Naive B cell (primary cell): ENCODE measurements at regions not wholly inside any gene's neighbourhood (a gene's known extent, or its start where the extent isn't known, plus 50 kb on each side); places are given as distances from the start of the nearest gene placed in this dataset.

Source experiments
- ATAC-seq, 2 donors: fragments of 150-1000 bp; cut with Tn5 transposase; 2 replicates each; pipeline ENCODE4 v1.10.0; 2021; ENCODE audit warnings: low read depth in 2 of 2, mild to moderate bottlenecking in 2 of 2, moderate library complexity in 2 of 2
- DNase-seq: peaks from one replicate; pipeline ENCODE4 v3.0.0; 2022
- H3K27ac Mint-ChIP-seq, 6 donors: one replicate each; pipeline ENCODE4 v1.8.0; 2020 to 2022; ENCODE audit warnings: mild to moderate bottlenecking in 6 of 6, mixed read lengths in 6 of 6, moderate library complexity in 5 of 6, inconsistent platforms in 2 of 6
- H3K27me3 Mint-ChIP-seq, 3 donors: one replicate each; pipeline ENCODE4 v1.8.0; 2021 to 2022; ENCODE audit warnings: mixed read lengths in 3 of 3, mild to moderate bottlenecking in 1 of 3
- H3K36me3 Mint-ChIP-seq, 2 donors: one replicate each; pipeline ENCODE4 v1.8.0; 2020 to 2022; ENCODE audit warnings: mixed read lengths in 2 of 2, inconsistent platforms in 1 of 2, mild to moderate bottlenecking in 1 of 2
- H3K4me1 Mint-ChIP-seq, 3 donors: one replicate each; pipeline ENCODE4 v1.8.0; 2020 to 2022; ENCODE audit warnings: mixed read lengths in 3 of 3, inconsistent platforms in 1 of 3, mild to moderate bottlenecking in 1 of 3, moderate library complexity in 1 of 3
- H3K4me3 Mint-ChIP-seq, 8 donors: one replicate each; pipeline ENCODE4 v1.8.0; 2020 to 2022; ENCODE audit warnings: mild to moderate bottlenecking in 8 of 8, mixed read lengths in 8 of 8, moderate library complexity in 8 of 8, inconsistent platforms in 2 of 8
- H3K9me3 Mint-ChIP-seq, 7 donors: one replicate each; pipeline ENCODE4 v1.8.0; 2020 to 2022; ENCODE audit warnings: mixed read lengths in 7 of 7, mild to moderate bottlenecking in 5 of 7, inconsistent platforms in 2 of 7, moderate library complexity in 1 of 7

DNA sequence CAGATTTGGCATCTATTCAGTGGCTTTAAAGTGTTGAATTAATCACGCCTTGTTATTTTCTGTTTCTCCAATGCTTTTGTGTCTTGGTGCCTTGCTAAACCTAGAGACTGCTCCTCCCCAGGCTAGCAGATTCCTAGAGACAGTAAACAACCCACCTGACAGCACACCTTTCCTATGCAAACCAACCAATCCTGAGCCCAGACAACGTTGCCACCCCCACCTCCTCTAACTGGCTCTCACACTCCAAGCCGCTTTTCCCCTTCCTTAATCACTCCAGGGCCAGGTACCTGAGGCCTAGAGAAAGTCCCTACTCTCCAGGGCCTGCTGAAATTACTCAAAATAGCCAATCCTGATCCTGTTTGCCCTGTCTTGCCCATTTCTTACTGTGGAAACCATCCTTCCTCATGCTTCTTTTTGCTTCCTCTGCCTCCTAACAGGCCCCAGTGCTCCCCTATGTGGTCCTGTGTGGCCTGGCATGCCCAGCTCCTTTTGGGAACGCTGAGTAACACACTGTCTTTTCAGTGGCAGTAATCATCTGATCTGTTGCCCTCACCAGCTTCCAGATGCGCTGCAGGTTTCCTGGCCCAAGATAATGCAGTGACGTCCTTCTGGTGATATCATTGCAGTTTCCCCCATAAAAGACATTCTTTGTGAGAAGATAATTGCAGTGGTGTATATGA is 53.4 kb downstream of the GAS1 start:
- Mint-ChIP-seq H3K27me3 (peaks cover 0 to 8% (median 2%) of the 10 kb centered on the region in 3 donors), H3K9me3 (peaks cover 0 to 5% (median 0%) of the 10 kb centered on the region in 7 donors), H3K4me3 (no peak overlapping the region), H3K36me3 (no peaks in the 10 kb centered on the region), H3K27ac (no peak overlapping the region), H3K4me1 (no peaks in the 10 kb centered on the region)
- no peak for DNase-seq
- ATAC-seq: no peak

- Mint-ChIP-seq H3K4me1 (no peaks in the 10 kb centered on the region), H3K27me3 (peaks cover 0 to 4% (median 0%) of the 10 kb centered on the region in 3 donors), H3K4me3 (no peak overlapping the region), H3K9me3 (peaks cover 0 to 5% (median 0%) of the 10 kb centered on the region in 7 donors), H3K27ac (no peak overlapping the region), H3K36me3 (no peaks in the 10 kb centered on the region)
- no peak for ATAC-seq
- DNase-seq: no peak
Observed at GRCh38 chr9:86892576-86892975, 54.7 kb downstream of the GAS1 start.

GRCh38 chr9:86891886-86892437 is 55.3 kb downstream of the GAS1 start:
- Mint-ChIP-seq H3K4me3 (no peak overlapping the region), H3K27ac (no peak overlapping the region), H3K36me3 (no peaks in the 10 kb centered on the region), H3K4me1 (no peaks in the 10 kb centered on the region), H3K27me3 (peaks cover 0 to 4% (median 0%) of the 10 kb centered on the region in 3 donors), H3K9me3 (peaks cover 0 to 5% (median 0%) of the 10 kb centered on the region in 7 donors)
- DNase-seq (no peak), ATAC-seq (no peak)

GRCh38 chr9:86891091-86891490 is 56.2 kb downstream of the GAS1 start:
- no peaks in the 10 kb centered on the region for H3K36me3 Mint-ChIP-seq
- no peak for DNase-seq
- ATAC-seq: no peak
- H3K9me3 Mint-ChIP-seq: peaks cover 0 to 7% (median 0%) of the 10 kb centered on the region in 7 donors
- peaks cover 4 to 8% (median 6%) of the 10 kb centered on the region in 3 donors for H3K27me3 Mint-ChIP-seq
- no peaks in the 10 kb centered on the region for H3K4me1 Mint-ChIP-seq
- no peak overlapping the region for H3K4me3 Mint-ChIP-seq
- H3K27ac Mint-ChIP-seq: no peak overlapping the region

GRCh38 chr9:86885232-86885631 is 62.1 kb downstream of the GAS1 start:
- H3K4me1 Mint-ChIP-seq: no peaks in the 10 kb centered on the region
- no peaks in the 10 kb centered on the region for H3K36me3 Mint-ChIP-seq
- ATAC-seq: no peak
- H3K9me3 Mint-ChIP-seq: peaks cover 0 to 7% (median 0%) of the 10 kb centered on the region in 7 donors
- peaks cover 0 to 9% (median 6%) of the 10 kb centered on the region in 3 donors for H3K27me3 Mint-ChIP-seq
- H3K4me3 Mint-ChIP-seq: no peak overlapping the region
- no peak overlapping the region for H3K27ac Mint-ChIP-seq
- no peak for DNase-seq

DNA sequence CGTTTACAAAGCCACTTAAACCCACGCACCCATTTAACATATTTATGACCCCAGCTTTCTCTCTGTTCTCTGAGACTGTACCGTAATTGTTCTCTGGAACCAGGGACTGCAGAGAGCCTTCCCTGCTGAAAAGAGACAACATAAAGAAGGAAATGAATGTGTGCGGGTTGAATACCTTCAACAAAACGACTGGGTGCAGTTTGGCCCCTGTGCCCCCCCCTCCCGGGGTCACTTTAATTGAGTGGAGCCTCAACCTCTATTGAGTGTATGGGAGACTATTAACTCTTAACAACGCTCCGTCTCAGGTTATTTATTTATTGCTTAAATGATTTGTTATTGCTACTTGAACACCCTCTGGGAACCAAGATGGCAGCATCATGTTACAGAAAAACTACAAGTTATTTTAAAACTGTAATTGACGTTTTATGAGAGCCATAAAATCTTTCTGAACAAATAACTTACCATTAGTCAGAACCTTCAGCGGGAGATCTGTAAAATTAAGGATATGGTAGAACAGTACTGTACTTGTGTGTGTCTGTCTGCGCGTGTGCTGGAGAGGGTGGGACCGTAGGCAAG is 70.6 kb downstream of the GAS1 start:
- peaks cover 0 to 6% (median 2%) of the 10 kb centered on the region in 7 donors for H3K9me3 Mint-ChIP-seq
- no peaks in the 10 kb centered on the region for H3K36me3 Mint-ChIP-seq
- H3K4me1 Mint-ChIP-seq: no peaks in the 10 kb centered on the region
- H3K27me3 Mint-ChIP-seq: peaks cover 0 to 12% (median 12%) of the 10 kb centered on the region in 3 donors
- H3K4me3 Mint-ChIP-seq: no peak overlapping the region
- no peak overlapping the region for H3K27ac Mint-ChIP-seq
- DNase-seq (no peak), ATAC-seq (no peak)

GRCh38 chr9:86868616-86869015 is 78.7 kb downstream of the GAS1 start:
- DNase-seq: no peak
- H3K4me3 Mint-ChIP-seq: no peak overlapping the region
- H3K36me3 Mint-ChIP-seq: no peaks in the 10 kb centered on the region
- H3K27ac Mint-ChIP-seq: no peak overlapping the region
- H3K9me3 Mint-ChIP-seq: peaks cover 0 to 6% (median 3%) of the 10 kb centered on the region in 7 donors
- no peaks in the 10 kb centered on the region for H3K4me1 Mint-ChIP-seq
- ATAC-seq: no peak
- H3K27me3 Mint-ChIP-seq: peaks cover 0 to 11% (median 5%) of the 10 kb centered on the region in 3 donors

GRCh38 chr9:86867804-86868313 is 79.4 kb downstream of the GAS1 start:
- no peak for ATAC-seq
- no peak overlapping the region for H3K4me3 Mint-ChIP-seq
- no peak for DNase-seq
- H3K27ac Mint-ChIP-seq: no peak overlapping the region
- H3K4me1 Mint-ChIP-seq: no peaks in the 10 kb centered on the region
- peaks cover 0 to 11% (median 5%) of the 10 kb centered on the region in 3 donors for H3K27me3 Mint-ChIP-seq
- no peaks in the 10 kb centered on the region for H3K36me3 Mint-ChIP-seq
- peaks cover 0 to 6% (median 2%) of the 10 kb centered on the region in 7 donors for H3K9me3 Mint-ChIP-seq

DNA sequence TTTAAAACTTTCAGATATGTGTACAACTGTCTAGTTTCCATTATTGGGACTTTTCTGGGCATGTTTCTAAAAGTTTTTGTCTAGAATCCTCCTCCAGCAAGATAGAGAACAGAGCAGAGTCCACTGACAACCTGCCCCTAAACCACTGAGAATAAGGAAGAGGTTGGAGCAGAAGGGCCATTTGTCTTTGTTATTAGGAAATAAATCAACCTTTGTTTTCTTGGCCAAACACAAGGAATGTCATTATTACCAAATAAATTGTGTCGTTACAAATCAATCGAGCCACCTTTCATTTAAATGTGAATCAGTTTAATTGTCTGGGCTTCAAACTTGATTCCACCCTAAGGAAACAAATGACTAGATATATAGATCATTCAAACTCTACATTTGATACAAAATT is 81.4 kb downstream of the GAS1 start:
- Mint-ChIP-seq H3K27me3 (peaks cover 0 to 11% (median 5%) of the 10 kb centered on the region in 3 donors), H3K4me3 (no peak overlapping the region), H3K36me3 (no peaks in the 10 kb centered on the region), H3K27ac (no peak overlapping the region), H3K9me3 (peaks cover 0 to 6% (median 0%) of the 10 kb centered on the region in 7 donors), H3K4me1 (no peaks in the 10 kb centered on the region)
- ATAC-seq (no peak), DNase-seq (no peak)

DNA sequence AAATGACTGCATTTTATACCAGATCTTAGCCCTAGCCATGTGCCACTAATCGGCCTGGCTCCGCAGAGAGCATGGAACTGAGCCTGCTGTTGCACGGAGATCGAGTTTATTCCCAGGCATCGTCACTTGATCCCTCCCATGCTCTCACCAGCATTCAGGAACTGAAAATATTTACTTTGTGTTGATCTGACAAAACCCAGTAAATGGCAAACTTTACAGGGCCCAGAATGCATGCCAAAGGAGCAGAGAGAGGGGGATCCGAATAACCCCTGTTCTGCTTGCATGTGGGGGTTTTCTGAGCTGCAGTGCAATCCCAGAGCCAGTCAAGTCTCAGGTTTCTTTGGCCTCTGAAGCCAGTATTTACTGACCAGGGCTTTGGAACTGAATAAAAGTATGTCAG is 87.3 kb downstream of the GAS1 start:
- Mint-ChIP-seq H3K9me3 (peaks cover 0 to 4% (median 2%) of the 10 kb centered on the region in 7 donors), H3K27me3 (peaks cover 0 to 7% (median 4%) of the 10 kb centered on the region in 3 donors), H3K4me3 (no peak overlapping the region), H3K4me1 (no peaks in the 10 kb centered on the region), H3K27ac (no peak overlapping the region), H3K36me3 (no peaks in the 10 kb centered on the region)
- ATAC-seq (no peak), DNase-seq (no peak)

DNA sequence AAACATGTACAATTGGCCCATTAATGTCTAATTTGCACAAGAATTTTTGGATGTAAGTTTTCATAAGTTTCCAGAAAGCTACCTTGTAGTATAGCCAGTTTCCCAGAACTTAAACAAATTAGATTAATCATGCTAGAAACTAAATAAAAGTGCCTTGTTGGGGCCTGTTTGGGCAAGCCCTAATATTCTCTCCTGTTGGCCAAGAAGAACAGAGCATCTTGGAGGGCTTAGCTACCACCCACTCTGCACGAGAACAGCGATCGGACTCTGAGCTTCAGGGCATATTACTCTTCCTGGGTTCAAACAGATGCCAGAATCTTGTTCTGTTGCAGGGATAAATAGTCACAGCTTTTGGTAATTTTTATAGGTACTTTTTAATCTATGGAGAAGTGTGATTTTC is 88.2 kb downstream of the GAS1 start:
- H3K4me1 Mint-ChIP-seq: no peaks in the 10 kb centered on the region
- peaks cover 0 to 3% (median 0%) of the 10 kb centered on the region in 3 donors for H3K27me3 Mint-ChIP-seq
- H3K4me3 Mint-ChIP-seq: no peak overlapping the region
- ATAC-seq (no peak), DNase-seq (no peak)
- H3K9me3 Mint-ChIP-seq: peaks cover 0 to 4% (median 2%) of the 10 kb centered on the region in 7 donors
- no peak overlapping the region for H3K27ac Mint-ChIP-seq
- H3K36me3 Mint-ChIP-seq: no peaks in the 10 kb centered on the region

DNA sequence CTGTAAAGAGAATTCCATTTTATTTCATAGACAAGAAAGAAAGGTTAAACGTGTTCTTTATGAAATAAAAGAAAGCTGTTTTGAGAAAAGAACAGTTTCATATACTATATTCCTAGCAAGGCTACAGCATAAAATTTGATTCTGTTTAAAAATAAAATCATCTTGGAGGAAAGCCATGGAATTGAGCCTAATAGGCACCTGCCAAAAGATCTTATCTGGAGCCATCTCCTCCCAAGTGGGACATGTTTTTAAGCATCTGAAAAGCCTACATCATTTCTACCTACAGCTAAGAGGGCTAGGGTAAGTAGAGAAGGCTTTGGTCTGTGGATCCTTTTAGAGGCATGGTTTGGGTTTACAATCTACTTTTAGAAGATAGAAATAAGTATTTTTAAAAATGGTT is 89.3 kb downstream of the GAS1 start:
- Mint-ChIP-seq H3K36me3 (no peaks in the 10 kb centered on the region), H3K4me1 (no peaks in the 10 kb centered on the region), H3K27me3 (no peaks in the 10 kb centered on the region), H3K9me3 (peaks cover 0 to 4% (median 0%) of the 10 kb centered on the region in 7 donors), H3K27ac (no peak overlapping the region), H3K4me3 (no peak overlapping the region)
- ATAC-seq (no peak), DNase-seq (no peak)

DNA sequence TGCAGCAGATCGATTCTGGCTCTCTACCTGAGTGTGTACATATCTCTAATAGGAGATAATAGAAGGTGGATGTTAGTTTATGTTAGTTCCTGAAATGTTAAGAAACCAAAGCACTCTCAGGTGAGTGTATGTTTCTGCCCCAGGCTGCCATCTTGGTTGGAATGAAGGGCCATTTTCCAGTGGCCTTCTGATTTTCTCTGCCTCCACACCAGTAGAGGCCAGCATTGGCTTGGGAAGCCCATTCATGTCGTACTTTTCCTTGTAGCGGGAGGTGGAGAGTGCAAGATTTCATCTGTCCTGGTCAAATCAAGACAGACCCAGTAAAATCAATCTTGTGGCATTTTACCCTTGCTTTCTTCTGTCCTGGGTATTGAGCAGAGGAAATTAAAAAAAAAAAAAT is 91.0 kb downstream of the GAS1 start:
- Mint-ChIP-seq H3K4me3 (no peak overlapping the region), H3K9me3 (peaks cover 0 to 9% (median 4%) of the 10 kb centered on the region in 7 donors), H3K27ac (no peak overlapping the region), H3K4me1 (no peaks in the 10 kb centered on the region), H3K36me3 (no peaks in the 10 kb centered on the region), H3K27me3 (peaks cover 0 to 6% (median 0%) of the 10 kb centered on the region in 3 donors)
- DNase-seq (no peak), ATAC-seq (no peak)
